ENCODE measurements at regions not wholly inside any gene's neighbourhood (a gene's known extent, or its start where the extent isn't known, plus 50 kb on each side); places are given as distances from the start of the nearest gene placed in this dataset.
A peak's percentile ranks its signal among the peaks of the same experiment; 100 is the strongest.
"Not testable (repeated sequence)": the region's sequence is repeated elsewhere in the genome, so short reads cannot be mapped to it uniquely, and the experiment has no call there.

- DNase-seq; H3K27ac ChIP-seq; H3K36me3 ChIP-seq; H3K4me3 ChIP-seq; H3K9me3 ChIP-seq (replicated peaks); H3K27me3 ChIP-seq; H3K4me1 ChIP-seq: not testable (repeated sequence)
These were observed 924.6 kb upstream of the ADAMTS5 start for GRCh38 chr21:27891495-27891894.

- not testable (repeated sequence) for DNase-seq; H3K4me1 ChIP-seq; H3K36me3 ChIP-seq; H3K27me3 ChIP-seq; H3K27ac ChIP-seq; H3K9me3 ChIP-seq (replicated peaks); H3K4me3 ChIP-seq
These were observed 921.0 kb upstream of the ADAMTS5 start for GRCh38 chr21:27887808-27888455.

GRCh38 chr21:27885296-27885711 is 918.4 kb upstream of the ADAMTS5 start:
- no peak for DNase-seq
- H3K27me3 ChIP-seq: no peaks in the 10 kb centered on the region
- H3K4me3 ChIP-seq: no peak overlapping the region
- H3K4me1 ChIP-seq: no peaks in the 10 kb centered on the region
- H3K36me3 ChIP-seq: no peaks in the 10 kb centered on the region
- no peak overlapping the region for H3K27ac ChIP-seq
- no peaks in the 10 kb centered on the region for H3K9me3 ChIP-seq (replicated peaks)

DNA sequence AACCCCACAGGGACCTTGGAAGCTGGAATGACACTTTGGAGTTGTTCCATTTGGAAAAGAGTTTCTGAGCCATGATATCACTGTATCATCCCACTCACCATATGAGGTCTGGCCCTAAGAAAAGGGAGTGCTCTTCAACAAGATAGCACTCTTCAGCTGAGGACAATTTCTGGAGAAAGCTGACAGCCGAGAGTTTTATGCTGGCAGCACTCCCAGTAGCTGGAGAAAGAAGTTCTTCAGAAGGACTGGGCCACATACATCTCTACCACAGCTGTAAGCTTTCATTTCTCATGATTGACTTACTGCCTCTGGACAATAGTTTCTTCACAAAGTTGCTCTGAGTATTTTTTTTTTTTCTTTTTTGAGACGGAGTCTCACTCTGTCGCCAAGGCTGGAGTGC is 914.4 kb upstream of the ADAMTS5 start:
- H3K4me3 ChIP-seq; H3K27ac ChIP-seq; H3K36me3 ChIP-seq; H3K4me1 ChIP-seq; H3K27me3 ChIP-seq; DNase-seq; H3K9me3 ChIP-seq (replicated peaks): not testable (repeated sequence)

DNA sequence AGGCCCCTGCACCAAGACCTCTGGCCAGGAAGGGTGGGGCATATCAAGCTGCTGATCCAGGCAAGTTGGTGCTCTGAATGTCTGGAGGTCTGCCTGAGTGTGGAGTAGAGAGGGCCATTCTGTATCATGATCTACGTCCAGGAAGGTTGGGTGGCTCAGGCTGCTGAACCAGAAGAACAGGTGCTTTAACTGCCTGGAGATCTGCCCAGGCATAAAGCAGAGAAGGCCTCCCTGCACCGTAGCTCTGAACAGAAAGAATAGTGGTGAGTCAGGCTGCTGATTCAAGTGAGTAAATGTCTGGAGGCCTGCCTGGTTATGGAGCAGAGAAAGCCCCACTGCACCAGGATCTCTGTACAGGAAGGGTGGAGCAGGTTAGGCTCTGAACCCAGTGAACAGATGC is 905.5 kb upstream of the ADAMTS5 start:
- not testable (repeated sequence) for H3K36me3 ChIP-seq; H3K4me1 ChIP-seq; H3K27ac ChIP-seq; H3K4me3 ChIP-seq; H3K9me3 ChIP-seq (replicated peaks); H3K27me3 ChIP-seq
- peak in 1 of 2 experiments; percentile 8 for DNase-seq

DNA sequence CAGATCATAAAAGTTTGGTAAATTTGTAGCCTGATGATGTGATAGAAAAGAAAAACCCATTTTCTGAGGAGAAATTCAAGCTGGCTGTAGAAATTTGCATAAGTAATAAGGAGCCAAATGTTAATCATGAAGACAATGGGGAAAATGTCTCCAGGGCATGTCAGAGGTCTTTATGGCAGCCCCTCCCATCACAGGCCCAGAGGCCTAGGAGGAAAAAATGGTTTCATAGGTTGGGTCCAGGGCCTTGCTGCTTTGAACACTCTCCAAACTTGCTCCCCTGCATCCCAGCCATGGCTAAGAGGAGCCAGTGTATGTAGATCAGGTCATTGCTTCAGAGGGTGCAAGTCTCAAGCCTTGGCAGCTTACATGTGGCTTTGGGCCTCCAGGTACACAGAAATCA is 903.9 kb upstream of the ADAMTS5 start:
- H3K27ac ChIP-seq; H3K9me3 ChIP-seq (replicated peaks); H3K4me1 ChIP-seq; H3K27me3 ChIP-seq; H3K36me3 ChIP-seq; H3K4me3 ChIP-seq; DNase-seq: not testable (repeated sequence)

- H3K36me3 ChIP-seq; H3K4me1 ChIP-seq; H3K27ac ChIP-seq; H3K4me3 ChIP-seq; DNase-seq; H3K27me3 ChIP-seq; H3K9me3 ChIP-seq (replicated peaks): not testable (repeated sequence)
These were observed 893.5 kb upstream of the ADAMTS5 start for GRCh38 chr21:27860314-27860955.

GRCh38 chr21:27858053-27858825 is 891.4 kb upstream of the ADAMTS5 start:
- H3K36me3 ChIP-seq; H3K27me3 ChIP-seq; H3K27ac ChIP-seq; H3K4me1 ChIP-seq; H3K4me3 ChIP-seq; H3K9me3 ChIP-seq (replicated peaks); DNase-seq: not testable (repeated sequence)

DNA sequence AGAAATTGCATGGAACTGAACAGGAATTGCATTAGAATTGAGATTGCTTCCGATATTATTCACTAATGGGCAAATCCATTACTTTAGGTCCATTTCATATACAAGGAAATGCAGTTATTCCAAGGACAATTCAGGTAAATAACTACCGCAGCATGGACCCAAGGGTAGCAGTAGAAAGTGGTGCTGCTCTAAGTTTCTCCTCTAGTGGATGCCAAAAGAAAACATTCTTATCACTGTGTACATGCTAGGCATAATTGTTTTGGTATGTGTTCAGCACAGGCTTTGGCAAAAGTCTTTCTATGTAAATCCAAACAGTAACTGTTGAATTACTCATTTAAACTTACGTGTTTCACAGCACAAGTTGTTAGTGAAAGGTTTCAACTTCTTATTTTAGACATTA is 890.1 kb upstream of the ADAMTS5 start:
- H3K36me3 ChIP-seq; H3K4me1 ChIP-seq; H3K4me3 ChIP-seq; DNase-seq; H3K27ac ChIP-seq; H3K27me3 ChIP-seq; H3K9me3 ChIP-seq (replicated peaks): not testable (repeated sequence)

DNA sequence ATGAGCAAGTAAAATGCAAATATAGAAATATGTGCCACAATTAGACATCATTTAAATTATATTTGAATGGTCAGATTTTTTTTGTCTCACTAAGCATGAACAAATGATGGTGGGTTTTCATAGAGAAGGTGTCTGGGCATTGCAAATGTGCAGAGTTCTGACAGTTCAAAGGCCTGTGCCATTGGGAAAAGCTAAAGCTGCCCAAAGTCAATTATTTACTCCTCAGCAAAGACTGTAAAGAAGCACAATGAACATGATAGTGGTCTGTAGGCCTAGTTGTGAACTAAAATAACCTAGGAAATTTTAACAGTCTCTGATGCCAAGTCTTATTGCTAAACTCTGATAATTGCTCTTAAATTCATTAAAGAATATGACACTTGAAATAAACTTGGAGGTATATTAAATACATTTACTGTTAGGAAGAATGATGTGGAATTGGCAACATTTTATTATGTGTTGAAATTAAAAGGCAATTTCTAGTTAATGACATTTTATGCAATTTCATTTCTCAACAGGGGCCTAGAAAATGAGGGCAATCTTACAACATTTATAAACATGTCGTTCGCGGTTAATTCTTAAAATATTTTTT is 874.3 kb upstream of the ADAMTS5 start:
- no peak overlapping the region for H3K27ac ChIP-seq
- no peak overlapping the region for H3K4me3 ChIP-seq
- H3K36me3 ChIP-seq: no peaks in the 10 kb centered on the region
- no peaks in the 10 kb centered on the region for H3K27me3 ChIP-seq
- no peak for DNase-seq
- H3K9me3 ChIP-seq (replicated peaks): no peaks in the 10 kb centered on the region; the same call in 1 of the 2 replicates
- peaks cover 2% of the 10 kb centered on the region; the same call in 1 of the 2 replicates for H3K4me1 ChIP-seq

DNA sequence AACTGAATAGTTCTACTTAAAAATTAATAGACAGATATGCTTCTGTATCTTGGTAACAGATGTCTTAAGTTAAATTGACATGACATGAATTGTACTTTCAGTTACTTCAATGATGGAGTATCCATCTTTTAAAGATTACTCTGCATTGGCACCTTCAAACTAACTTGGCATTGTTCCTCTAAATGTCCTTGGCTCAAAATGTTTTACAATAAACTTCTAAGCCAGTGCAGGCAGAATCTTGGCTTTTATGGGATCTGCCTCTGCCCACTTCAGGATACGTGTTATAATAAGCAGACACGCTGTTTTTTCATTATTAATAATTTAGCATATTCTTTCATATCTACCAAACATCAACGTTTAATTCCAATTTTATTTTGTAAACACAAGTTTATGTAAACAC is 873.4 kb upstream of the ADAMTS5 start:
- Histone ChIP-seq H3K9me3 (replicated peaks) (no peaks in the 10 kb centered on the region; the same call in 1 of the 2 replicates), H3K27me3 (no peaks in the 10 kb centered on the region)
- no peak for DNase-seq

GRCh38 chr21:27839512-27840115 is 872.7 kb upstream of the ADAMTS5 start:
- Histone ChIP-seq H3K4me1 (peaks cover 3% of the 10 kb centered on the region; the same call in 1 of the 2 replicates), H3K36me3 (no peaks in the 10 kb centered on the region), H3K4me3 (no peak overlapping the region), H3K27ac (no peak overlapping the region), H3K9me3 (replicated peaks) (no peaks in the 10 kb centered on the region; the same call in 1 of the 2 replicates), H3K27me3 (no peaks in the 10 kb centered on the region)
- no peak for DNase-seq

More for the DNA sequence above, 873.4 kb upstream of the ADAMTS5 start:
- no peak overlapping the region for H3K27ac ChIP-seq
- no peak overlapping the region for H3K4me3 ChIP-seq
- peaks cover 3% of the 10 kb centered on the region; the same call in 1 of the 2 replicates for H3K4me1 ChIP-seq
- H3K36me3 ChIP-seq: no peaks in the 10 kb centered on the region

- DNase-seq: no peak
- Histone ChIP-seq H3K4me1 (peaks cover 3% of the 10 kb centered on the region; the same call in 1 of the 2 replicates), H3K27ac (no peak overlapping the region), H3K36me3 (no peaks in the 10 kb centered on the region), H3K27me3 (no peaks in the 10 kb centered on the region), H3K9me3 (replicated peaks) (no peaks in the 10 kb centered on the region; the same call in 1 of the 2 replicates), H3K4me3 (no peak overlapping the region)
These were observed 871.7 kb upstream of the ADAMTS5 start for GRCh38 chr21:27838573-27838972.

GRCh38 chr21:27837936-27838335 is 871.0 kb upstream of the ADAMTS5 start:
- Histone ChIP-seq H3K4me1 (peaks cover 3% of the 10 kb centered on the region; the same call in 1 of the 2 replicates), H3K36me3 (no peaks in the 10 kb centered on the region), H3K27ac (no peak overlapping the region), H3K4me3 (no peak overlapping the region), H3K9me3 (replicated peaks) (no peaks in the 10 kb centered on the region; the same call in 1 of the 2 replicates), H3K27me3 (no peaks in the 10 kb centered on the region)
- DNase-seq: no peak

DNA sequence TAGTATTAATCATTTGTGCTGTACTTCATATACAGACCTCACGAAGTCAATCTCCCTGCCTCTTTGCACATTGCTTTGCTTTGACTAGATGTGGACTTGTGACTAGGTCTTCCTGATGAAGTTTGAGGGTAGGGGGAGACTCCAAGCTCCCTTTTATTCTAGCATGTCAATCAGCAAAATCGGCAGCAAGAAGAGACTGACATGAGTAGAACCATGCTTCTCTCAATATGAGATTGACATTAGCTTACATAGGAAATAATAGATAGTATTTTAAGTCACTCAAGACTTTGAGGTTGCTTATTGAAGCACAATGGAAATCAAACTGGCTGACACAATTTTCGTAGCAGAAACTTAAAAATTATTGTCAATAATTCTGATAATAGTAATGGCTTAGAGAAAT is 866.4 kb upstream of the ADAMTS5 start:
- Histone ChIP-seq H3K36me3 (no peaks in the 10 kb centered on the region), H3K4me3 (no peak overlapping the region), H3K4me1 (peaks cover 19% of the 10 kb centered on the region), H3K27ac (no peak overlapping the region), H3K27me3 (no peaks in the 10 kb centered on the region), H3K9me3 (replicated peaks) (no peaks in the 10 kb centered on the region)
- DNase-seq: no peak
